ENCODE measurements at regions not wholly inside any gene's neighbourhood (a gene's known extent, or its start where the extent isn't known, plus 50 kb on each side); places are given as distances from the start of the nearest gene placed in this dataset.
"Not testable (repeated sequence)": the region's sequence is repeated elsewhere in the genome, so short reads cannot be mapped to it uniquely, and the experiment has no call there.

DNA sequence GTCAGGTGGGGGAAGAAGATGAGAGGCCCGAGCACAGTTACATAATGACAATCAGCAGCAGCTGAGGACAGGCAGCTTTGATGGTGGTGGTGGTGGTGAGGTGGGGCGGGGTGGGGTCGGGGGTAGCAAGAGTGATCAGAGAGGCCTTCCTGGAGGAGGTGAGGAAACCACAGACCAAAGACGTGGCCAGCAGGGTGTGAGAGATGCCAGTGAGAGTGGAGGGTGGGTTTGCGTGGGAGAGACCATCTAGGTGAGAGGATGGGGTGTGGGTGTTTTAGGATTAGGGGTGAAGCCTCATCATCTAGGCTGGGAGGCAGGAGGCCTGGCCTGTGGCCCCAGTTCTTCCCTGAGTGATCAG, 76.0 kb upstream of the TOX2 start:
- DNase-seq (no peak), ATAC-seq (no peak)
- intact Hi-C loops (cut with micrococcal nuclease), result no loop called here

DNA sequence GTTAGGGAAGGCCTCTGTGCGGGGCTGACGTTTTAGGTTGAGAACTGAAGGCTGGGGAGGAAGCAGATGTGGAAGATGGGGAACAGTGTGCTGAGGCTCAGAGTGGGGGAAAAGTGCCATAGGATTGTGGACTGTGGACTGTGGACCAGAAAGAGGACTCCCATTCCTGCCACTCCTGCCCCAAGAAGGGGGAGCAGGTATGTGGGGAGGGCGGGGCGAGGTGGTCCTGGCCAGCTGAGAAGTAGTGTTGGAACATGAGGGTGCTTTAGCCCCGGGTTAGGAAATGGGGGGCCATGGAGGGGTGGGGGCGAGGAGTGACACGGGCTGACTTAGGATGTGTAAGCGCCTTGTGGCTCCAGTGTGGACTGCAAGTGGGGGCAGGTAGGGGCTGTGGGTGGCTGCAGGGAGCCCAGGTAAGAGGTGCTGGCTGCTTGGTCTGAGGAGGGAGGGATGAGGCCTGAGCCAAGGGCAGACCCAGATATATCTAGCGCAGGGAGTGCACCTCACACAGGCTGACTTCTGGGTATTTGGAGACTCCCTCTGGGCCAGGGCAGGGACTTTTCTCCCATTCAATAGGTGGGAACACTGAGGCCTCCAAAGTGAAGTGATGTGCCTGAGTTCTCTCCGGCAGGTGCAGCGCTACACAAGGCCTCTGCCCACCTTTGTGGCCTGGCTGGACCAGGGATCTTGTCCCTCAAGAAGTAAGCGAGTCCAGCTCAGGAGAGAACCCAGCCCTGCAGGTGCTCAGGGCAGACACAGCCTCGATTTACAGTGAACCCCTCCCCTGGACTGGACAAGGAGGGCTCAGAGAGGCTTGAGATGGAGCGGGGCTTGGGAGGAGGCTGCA, 76.6 kb upstream of the TOX2 start:
- intact Hi-C loops (cut with micrococcal nuclease), result no loop called here
- no peak for DNase-seq
- ATAC-seq, result no peak

DNA sequence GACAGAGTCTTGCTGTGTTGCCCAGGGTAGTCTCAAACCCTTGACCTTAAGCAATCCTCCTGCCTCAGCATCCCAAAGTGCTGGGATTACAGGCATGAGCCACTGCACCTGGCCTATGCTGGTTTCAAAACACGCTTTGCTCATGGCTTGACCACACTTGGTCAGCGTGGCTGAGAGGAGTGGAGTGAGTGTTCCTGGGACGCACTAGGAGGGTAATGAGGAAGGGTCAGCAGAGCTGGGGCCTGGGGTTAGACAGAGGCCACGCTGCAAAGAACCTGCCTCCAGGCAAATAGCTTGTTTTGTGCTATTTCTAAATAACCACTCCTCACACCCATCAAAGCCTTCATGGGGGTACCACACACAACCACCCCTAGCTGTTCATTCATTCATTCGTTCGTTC, 77.9 kb upstream of the TOX2 start:
- ATAC-seq, result no peak
- no peak for DNase-seq
- intact Hi-C loops (cut with micrococcal nuclease), result no loop called here

DNA sequence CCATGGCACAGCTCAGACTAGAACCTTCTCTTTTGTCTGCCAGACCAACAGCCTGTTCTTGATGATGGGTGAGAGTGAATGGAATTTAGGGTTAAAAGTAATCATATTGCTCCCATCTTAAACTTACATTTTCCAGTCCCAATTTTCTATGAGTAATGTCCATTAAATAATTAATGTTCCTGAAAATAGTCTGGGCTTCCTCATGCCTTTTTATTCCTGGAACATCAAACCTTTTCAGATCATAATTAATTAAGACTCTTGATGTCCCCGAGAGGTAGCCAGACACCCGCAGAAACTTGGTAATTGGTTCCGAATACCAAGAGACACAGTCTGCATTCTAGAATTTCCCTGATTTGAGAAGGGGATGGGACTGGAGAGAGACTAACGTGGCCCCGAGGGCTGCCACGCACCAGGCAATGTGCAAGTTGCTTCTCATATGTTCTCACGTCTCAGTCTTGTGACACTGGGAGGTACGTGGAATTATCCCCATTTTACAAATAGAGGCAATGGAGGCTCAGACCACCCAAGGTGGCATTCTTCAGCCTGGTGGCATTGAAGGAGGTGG, 78.6 kb upstream of the TOX2 start:
- DNase-seq (no peak), ATAC-seq (no peak)
- intact Hi-C loops (cut with micrococcal nuclease), result no loop called here

DNA sequence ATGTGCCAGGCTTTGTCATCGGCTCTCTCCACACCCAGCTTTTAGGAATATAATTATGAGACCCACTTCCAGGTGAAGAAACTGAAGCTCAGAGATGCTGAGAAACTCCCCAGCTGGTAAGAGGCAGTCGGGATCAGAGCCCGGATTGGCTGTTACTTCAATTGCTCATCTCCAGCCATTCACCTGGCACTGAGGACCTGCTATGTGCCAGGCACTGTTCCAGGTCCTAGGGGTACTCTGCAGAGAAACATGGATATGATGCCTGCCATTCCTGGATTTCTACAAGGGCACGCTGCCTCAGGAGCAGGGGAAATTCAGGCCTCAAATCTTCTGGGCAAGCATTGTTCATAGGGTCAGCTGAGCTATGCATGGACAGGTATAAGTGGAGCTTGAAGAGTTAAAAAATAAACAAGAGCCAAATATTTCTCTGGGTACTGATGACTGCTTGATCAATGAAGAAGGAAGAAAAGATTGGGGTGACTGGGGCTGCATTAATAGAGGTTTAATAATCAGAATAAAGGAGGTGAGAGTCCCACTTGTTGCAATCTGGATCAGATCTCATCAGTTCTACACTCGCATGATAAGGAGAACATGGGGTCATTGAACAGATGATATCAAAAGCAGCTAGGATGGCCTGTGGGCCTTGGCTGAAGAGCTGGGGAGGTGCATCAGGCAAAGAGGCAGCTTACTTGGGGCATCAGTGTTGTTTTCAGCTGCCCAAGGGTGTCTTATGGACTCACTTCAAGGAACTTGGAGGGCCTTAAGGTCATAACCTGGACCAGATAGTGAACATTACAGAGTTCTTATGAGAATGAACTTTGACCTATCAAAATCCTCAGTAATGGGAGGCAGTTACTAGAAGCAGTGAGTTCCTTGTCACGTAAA, 80.9 kb upstream of the TOX2 start:
- no peak for DNase-seq
- ATAC-seq, result no peak
- intact Hi-C loops (cut with micrococcal nuclease), result no loop called here

DNA sequence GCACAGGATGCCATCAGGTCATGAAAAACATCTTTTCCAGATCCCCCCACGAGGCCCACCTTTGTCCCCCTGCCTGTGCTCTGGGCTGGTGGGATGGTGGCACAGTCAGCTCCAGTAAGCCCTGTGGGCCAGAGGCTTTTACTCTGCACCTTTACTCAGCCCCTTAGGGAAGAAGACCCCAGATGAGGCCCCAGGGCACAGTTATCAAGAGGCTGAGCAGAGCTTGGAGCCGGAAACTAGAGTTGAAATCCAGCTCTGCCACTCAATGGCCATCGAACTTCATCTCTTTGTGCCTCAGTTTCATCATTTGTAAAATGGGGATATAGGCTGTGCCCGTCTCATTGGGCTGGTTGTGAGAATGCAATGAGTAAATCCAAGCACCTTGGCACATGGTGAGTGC, 81.7 kb upstream of the TOX2 start:
- intact Hi-C loops (cut with micrococcal nuclease), result no loop called here
- ATAC-seq (no peak), DNase-seq (no peak)

DNA sequence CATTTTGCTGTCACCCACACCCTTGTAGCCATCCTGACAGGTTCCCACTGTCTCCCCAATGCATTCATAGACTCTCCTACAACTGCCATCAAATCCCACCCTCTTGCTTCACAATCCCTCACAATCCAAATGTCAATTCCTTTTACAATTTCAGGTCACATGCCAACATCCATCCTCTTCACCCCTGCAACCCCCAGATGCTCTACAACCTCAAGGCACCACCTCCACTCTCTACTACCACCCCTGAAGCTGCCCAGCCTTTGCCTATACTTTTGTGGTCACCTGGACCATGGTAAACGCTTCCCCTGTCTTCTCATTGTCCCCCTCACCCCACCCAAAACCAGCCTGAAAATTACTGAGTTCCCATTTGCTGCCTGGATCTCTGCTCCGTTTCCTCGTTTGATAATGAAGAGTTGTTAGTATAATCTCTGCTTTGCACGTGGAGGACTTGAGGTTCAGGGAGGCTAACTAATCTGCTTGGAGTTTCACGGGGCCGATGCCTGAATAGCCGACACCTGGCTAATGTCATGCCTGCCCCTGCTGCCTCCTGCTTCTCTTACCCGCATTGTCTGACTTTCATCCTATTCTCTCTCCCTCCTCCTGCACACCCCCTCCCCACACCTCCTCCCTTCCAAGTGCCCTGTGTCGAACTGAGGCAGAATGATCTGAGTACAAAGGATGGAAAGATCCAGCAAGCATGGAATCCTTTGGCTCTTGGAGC, 82.4 kb upstream of the TOX2 start:
- ATAC-seq (no peak), DNase-seq (no peak)
- intact Hi-C loops (cut with micrococcal nuclease), result no loop called here

DNA sequence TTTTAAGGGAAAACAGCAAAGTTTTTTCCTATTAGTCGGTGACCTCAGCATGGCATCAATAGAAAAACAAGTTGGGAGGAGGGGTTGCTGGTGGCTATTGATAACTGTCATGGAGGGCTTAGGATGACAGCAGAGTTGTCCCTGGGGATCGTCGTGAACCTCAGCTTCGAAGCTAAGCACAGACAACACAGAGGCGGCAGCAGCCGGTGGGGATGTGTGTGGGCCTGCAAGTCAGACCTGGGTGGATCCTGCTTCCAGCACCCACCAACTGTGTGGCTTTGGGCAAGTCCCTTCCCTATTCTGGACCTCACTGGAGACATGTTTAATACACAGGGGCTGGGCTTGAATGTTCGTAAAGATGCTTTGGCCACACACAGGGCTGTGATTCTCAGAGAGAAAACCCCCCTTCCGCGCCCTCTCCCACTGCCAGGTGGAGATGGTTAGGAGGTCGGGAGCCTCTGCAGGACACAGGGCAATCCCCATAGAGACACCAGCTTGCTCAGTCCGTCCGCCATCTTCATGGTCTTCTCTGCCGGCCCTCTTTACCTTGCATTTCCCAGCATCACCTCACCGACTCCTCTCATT, 83.1 kb upstream of the TOX2 start:
- DNase-seq, result no peak
- intact Hi-C loops (cut with micrococcal nuclease), result no loop called here
- no peak for ATAC-seq

DNA sequence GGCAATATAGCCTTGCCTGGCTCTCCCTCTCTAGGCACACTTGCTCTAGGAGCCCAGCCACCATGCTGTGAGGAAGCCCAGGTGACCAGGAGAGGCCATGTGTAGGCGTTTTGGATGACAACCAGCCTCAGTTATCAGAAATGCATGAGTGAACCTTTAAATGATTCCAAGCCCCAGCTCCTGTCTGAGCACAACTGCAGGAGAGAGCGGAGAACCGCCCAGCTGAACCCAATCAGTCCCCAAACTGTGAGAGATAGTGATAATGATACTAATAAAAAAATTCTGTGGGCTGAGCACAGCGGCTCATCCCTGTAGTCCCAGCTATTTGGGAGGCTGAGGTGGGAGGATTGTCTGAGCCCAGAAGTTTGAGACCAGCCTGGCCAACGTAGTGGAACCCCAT, 83.8 kb upstream of the TOX2 start:
- intact Hi-C loops (cut with micrococcal nuclease), result no loop called here
- no peak for DNase-seq
- ATAC-seq, result no peak

DNA sequence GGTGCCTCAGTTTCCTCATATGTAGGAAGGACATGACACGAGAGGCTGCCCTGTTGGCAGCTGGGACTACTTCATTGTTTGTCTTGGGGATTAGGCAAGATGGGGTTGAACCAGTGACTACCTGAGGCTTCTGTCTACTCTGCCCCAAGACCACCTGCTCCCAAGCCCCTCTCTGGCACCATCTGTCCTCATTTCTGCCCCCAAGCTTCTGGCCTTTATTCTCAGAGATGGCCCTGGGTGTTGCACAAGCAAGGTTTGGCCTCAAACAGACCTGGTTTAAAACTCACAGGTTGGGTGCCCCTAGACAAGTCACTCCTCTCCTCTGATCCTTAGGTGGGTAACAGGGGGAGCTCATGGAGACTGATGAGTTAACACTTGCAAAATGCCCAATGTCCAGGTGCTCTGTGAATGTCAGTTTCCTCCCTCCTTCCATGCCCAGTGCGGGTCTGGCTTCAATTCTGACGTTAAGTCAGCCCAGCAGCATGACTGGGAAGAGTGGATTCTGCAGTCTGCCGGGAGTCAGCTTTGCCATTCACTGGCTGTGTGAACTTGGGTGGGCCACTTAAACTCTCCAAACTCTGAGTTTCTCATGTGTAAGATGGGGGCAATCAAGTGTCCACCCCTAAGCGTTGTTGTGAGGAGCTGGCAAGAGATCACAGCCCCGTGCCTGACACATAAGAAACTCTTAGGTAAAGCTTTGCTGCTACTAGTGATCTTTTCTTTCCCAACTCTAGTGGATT, 84.5 kb upstream of the TOX2 start:
- ATAC-seq (no peak), DNase-seq (no peak)
- intact Hi-C loops (cut with micrococcal nuclease), result no loop called here

DNA sequence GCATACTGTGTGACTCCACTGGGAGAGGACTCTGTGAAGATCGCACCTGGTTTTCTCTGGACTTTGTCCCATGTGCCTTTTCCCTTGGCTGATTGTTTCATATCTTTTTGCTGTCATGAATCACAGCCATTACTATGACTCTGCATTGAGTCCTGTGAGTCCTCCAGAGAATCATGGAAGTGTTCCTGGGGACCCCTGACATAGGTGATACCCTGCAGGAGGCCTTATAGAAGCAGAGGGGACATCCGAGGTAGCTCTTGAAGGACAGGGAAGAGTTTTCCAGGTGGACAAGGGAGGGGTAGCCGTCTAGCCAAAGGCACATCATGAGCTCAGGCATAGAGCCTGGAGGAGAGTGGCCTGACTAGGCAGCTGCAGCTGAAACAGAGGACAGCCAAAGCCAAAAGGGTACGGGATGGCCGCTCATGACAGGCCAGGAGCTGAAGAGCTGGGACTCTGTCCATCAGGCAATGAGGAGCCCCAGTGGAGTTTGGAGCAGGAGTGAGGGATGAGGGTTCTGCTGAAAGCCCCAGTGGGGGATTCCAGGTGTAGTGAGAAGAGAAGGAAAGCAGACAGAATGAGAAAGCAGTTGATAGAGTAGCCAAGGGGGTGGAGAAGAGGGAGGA, 86.6 kb upstream of the TOX2 start:
- intact Hi-C loops (cut with micrococcal nuclease), result no loop called here
- DNase-seq (no peak), ATAC-seq (no peak)

DNA sequence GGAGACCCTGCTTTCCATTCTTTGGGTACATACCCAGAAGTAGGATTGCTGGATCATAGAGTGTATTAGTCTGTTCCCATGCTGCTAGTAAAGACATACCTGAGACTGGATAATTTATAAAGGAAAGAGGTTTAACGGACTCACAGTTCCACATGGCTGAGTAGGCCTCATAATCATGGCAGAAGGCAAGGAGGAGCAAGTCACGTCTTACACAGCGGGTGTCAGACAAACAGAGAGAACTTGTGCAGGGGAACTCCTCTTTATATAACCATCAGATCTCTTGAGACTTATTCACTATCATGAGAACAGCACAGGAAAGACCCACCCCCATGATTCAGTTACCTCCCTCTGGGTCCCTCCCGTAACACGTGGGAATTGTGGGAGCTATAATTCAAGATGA, 87.7 kb upstream of the TOX2 start:
- intact Hi-C loops (cut with micrococcal nuclease); DNase-seq; ATAC-seq: not testable (repeated sequence)

DNA sequence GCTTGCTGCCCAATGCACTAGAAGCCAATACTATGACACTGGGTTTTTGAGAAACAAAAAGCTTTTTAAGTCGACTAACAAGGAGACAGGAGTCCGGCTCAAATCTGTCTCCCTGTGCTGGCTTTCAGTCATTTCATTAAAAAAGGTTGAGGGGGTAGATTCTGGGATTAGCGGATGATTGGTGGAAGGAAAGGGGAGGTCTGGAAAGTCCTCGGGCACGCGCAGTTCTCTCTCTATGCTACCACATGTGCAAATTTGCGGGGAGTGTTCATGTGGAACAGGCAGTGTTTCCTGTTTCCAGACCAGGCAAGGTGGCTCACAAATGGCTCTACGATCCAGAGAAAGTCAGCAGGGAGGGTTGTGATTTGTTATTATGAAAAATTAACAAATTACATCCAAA, 89.1 kb upstream of the TOX2 start:
- intact Hi-C loops (cut with micrococcal nuclease), result no loop called here
- ATAC-seq, result no peak
- DNase-seq, result no peak

DNA sequence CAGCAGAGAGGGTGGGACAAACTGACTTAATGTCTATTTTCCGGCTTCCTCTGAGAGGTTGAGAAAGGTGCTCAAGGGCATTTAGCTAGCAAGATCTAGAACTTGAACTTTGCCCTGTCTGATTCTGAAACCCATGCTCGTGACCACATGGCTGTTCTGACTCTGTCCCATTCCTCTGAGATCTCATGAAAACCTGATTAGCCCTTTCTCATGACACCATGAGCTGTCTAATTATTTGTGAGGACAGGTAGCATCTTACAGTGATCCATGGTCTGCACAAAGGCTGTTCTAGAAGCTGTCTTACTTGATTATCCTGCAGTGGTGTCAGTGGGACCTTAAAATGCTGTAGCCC, 89.6 kb upstream of the TOX2 start:
- intact Hi-C loops (cut with micrococcal nuclease), result no loop called here
- DNase-seq, result no peak

DNA sequence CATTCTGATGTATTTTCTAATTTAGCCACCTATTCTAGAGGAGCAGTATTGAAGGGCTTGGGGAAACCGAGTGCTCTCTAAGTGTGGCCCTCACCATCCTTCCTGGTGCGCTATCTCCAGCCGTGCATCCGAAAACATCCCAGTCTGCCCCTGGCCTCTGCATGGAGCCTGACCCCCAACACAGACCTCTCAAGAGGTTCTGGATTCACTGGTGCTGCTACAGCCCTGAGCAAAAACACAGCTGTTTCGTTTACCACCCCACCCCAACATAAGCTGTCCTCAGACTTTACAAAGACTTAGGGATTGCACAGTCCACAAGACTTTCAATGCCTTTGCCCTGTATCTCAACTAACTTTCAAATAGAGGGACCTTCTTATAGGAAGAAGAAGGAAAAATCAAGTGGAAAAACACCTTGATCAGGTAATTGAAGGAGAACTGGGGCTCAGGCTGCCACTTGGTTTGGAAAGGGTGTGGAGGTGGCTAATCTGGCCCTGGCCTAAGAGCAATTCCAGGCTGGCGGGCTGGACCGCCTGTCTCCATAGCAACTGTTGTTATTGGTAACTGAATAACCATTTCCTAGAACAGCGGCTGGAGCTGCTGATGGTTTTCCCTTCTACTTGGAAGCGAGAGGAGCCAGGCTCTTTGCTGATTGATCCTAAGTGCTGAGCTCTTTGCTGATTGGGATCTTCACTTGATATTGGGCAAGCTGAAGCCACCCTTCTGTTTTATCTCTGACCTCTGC, 90.2 kb upstream of the TOX2 start:
- ATAC-seq, result peak; percentile 55
- intact Hi-C loops (cut with micrococcal nuclease), result no loop called here
- DNase-seq, result no peak

More for the DNA sequence above, 89.6 kb upstream of the TOX2 start:
- ATAC-seq, result no peak

DNA sequence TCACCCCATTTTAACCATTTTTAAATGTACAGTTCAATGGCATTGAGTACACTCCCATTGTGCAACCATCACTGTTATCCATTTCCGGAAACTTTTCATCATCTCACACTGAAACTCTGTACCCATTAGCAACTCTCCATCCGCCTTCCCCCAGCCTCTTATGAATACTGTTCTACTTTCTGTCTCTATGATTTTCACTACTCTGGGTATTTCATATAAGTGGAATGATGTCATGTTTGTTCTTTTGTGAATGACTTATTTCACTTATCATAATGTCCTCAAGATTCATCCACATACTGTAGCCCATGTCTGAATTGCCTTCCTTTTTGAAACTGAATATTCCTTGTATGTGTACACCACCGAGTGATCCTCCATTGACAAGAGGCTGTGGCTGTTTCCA, 92.9 kb upstream of the TOX2 start:
- DNase-seq (no peak), ATAC-seq (no peak)
- intact Hi-C loops (cut with micrococcal nuclease), result no loop called here

DNA sequence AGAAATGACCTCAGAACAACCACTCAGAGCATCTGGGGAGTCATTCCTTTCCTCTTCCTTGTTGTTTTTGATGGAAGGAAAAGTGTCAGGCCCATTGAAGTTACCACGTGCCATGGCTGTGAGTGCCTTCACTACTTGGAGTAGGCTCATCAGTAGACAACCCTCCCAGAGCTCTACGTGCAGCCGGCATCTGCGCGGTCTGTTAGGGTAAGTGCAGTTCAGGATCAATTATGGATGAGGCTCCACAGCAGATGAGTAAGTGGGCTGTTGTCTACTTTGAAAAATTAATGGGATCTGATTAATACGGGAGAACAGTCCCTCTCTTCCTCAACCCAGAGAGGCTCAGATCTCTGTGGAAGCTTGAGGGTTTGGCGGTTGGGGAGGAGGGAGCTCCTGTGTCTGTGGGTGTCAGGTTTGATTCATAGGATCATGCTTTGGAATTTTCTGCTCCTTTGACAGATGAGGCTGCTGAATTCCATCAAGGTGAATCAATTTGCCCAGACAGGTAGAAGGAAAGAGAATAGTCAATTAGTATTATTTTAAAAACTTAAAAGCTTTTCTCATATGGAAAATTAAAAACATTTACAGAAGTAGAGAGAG, 93.8 kb upstream of the TOX2 start:
- ATAC-seq (no peak), DNase-seq (no peak)
- intact Hi-C loops (cut with micrococcal nuclease), result no loop called here
